NAMALWA (cell line): ENCODE measurements at regions not wholly inside any gene's neighbourhood (a gene's known extent, or its start where the extent isn't known, plus 50 kb on each side); places are given as distances from the start of the nearest gene placed in this dataset.

Source experiments
- DNase-seq: peaks from one replicate; pipeline ENCODE4 v3.0.0-alpha.2; 2015; ENCODE audit warnings: low spot score

DNA sequence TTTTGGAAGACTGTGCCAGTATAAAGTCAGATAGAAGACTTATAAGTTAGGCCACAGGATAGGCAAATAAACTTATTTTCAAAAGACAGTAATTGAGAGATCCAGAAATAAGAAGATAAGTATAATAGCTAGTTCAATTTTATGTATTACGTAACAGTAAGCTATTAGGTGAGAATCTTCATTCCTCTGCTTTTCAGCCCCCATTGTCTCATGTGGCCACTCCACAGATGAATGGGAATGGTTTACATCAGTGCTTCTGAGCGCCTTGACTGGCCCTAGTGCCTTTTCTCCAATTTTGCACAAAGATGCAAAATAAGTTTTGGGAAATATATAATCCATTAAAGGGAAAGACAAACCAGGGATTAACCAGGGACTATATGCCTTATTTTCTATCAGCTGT, 550.5 kb downstream of the MMUT start:
- no peak for DNase-seq

DNA sequence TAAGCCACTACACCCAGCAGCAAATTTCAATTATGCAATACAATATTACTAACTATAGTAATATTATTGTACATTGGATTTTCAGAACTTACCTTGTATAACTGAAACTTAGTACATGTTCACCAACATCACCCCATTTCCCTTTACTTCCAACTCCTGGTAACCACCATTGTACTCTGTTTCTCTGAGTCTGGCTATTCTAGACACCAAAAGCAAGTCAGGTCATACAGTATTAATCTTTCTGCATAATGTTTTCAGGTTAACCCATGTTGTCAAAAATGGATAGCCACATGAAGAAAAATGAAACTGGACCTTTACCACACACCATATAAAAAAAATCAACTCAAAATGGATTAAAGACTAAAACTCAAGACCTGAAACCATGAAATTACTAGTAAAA, 558.2 kb downstream of the MMUT start:
- DNase-seq = no peak

DNA sequence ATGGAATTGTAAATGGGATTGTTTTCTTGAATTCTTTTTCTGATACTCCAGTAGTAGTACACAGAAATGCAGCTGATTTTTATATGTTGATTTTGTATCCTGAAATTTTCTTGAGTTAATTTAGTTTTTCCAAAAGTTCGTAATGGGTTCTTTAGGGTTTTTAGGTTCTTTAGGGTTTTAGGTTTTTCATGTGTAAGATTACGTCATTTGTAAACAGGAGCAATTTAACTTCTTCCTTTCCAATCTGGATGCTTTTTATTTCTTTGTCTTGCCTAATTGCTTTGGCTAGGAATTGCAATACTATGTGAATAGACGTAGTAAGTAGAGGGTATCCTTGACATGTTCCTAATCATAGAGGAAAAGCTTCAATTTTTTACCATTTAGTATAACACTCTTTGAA, 568.6 kb downstream of the MMUT start:
- DNase-seq = no peak

DNA sequence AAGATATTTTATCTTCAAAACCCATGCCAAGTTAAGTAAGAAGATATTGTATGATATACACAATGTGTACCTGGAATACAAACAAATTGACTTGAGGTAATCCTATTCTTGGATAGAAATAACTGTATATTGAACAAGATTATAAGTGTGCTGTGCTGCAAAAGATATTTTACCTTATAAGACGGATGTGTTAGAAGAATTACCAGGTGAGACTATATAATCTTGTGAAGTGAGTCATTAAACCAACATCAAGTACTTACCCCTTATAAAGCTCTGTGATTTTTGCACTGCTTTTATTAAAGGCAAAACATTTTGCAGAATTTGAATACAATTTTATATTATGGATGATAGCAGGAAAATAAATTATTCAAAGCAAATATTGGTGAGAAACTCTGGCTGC, 570.0 kb downstream of the MMUT start:
- no peak for DNase-seq

DNA sequence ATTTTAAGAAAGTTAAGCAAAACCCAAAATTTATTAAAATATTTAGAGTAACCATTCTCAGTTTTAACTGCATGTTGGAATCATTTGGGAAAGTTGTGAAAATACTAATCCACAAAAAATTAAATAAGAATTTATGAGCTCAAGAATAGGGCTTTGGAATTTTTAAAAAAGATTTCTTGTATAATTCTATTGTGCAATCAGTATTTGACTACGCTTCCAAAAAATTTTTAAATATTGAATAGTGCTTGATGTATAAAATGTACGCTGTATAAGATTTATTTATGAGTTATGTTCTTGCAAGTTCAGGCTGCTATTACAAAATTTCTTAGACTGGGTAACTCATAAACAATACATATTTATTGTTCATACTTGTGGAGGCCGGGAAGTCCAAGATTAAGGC, 571.7 kb downstream of the MMUT start:
- DNase-seq = no peak

DNA sequence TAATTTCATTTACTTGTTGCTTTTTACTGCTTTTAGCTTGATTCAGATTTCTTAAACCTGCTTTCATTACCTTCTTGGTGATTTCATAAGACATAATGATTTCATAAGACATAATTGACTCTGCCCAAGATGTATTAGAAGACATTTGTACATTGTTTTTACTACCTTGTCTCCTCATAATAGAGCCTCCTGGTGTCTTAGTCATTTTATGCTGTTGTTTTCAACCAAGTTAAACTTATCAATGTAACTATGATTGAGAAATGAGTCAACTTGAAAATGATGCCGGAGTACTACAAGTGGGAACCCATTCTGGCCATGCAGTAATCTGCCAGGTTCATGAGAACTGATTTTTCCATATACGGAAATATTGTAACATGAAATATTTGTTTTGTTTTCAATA, 573.6 kb downstream of the MMUT start:
- DNase-seq = no peak

DNA sequence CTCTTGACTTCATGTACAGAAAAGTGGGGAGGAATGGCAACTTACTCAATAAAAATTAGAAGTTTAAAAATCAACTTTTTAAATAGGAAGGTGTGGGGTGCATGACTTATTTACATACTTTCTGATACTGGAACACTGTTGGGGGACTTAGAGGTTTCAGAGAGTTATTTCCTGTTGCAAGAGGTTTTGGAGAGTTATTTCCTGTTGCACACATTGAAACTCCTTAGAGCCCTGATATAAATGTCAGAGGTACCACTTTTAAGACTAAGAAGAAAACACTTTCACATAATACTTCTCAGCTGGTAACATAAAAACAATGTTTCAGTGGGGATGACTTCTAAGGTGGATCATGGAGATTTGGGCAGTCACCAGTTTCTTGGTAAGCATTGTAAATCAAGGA, 579.9 kb downstream of the MMUT start:
- DNase-seq = no peak

DNA sequence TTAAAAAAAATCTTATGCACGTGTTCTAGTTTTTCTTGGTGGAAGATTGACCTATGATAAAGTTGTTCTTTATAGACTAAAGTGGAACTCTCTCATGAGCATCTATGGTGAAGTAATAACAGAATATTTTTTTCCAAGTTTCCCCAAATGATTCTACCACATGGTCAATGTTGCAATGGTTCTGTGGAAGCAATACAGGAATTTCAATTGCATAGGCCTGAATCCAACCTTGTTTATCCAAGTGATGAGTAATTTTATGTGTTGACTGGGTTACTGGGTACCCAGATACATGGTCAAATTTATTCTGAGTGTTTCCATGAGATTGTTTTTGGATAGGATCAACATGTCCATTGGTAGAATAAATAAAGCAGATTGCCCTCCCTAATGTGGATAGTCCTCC, 581.5 kb downstream of the MMUT start:
- DNase-seq = no peak

DNA sequence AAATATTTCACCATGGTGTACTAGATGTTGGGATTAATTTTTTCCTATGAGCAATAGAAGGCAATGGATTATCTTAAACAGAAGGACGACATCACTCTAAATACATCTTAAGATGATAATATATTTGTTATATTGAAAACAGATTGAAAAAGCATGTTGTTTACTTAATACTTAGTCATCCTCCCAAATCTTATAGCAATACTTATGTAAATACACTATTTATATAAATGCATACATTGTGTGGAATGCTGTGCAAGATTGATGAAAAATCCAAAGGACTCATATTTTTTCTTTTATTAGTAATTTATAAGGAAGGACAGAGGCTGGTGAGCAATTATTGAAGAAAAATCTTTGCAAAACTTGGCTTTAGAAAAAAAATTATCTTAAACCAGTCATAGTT, 593.5 kb downstream of the MMUT start:
- no peak for DNase-seq

DNA sequence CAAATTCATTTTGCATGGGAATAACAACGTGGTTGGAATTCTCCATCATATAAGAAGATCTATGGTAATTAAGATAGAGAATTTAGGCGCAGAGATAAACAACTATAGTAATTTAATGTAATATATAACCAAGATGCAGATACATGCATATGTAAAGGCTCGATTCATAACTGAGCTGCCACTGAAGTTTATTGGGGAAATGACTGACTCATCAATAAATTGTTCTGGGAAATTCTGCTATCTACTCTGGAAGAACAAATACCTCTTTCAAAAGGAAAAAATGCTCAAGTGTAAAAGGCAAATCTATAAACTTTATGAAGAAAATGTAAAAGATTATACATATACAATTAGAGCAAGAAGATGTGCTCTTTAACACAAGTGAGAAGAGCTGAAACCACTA, 596.4 kb downstream of the MMUT start:
- no peak for DNase-seq

DNA sequence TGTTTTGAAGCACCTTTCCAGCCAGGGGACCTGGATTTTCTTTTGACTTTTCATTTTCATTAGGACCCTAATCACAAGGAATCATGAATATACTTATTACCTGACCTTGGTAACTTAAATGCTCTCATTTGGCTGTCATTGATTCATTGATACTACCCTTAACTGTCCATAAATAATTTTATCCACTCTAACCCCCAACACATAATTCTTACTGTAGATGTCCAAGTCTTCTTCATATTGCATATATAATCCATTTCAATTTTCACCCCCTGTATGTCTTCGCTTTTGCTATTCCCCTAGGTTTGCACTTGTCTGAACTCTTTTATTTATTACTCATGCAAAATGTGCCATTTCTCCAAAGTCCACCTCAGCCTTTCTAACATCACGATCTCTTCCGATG, 602.9 kb downstream of the MMUT start:
- no peak for DNase-seq

DNA sequence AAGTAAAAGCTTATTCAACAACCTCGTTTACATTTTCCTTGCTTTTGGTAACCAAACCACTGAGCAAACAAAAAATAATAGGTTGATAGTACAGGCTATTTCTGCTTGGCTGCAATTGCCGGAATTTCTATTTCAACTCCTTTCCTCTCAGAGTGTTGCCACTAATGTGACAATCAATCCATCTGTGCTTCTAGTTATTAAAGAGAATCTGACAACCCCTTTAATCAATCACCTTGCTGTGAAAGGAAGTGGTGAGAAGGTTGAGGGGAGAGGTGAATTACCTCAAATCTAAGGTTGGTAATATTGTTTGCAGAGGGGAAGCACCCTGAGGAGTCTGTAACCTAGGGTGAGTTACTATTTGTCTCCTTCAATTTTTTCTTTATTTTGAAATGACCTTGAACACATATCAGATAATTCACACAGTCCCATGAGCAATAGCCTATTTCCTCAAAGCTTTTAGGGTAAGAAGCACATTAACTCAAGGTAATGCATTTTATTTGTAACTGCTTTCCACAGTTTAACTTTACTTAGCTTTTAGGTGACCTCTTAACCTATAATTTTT, 603.4 kb downstream of the MMUT start:
- DNase-seq = no peak

DNA sequence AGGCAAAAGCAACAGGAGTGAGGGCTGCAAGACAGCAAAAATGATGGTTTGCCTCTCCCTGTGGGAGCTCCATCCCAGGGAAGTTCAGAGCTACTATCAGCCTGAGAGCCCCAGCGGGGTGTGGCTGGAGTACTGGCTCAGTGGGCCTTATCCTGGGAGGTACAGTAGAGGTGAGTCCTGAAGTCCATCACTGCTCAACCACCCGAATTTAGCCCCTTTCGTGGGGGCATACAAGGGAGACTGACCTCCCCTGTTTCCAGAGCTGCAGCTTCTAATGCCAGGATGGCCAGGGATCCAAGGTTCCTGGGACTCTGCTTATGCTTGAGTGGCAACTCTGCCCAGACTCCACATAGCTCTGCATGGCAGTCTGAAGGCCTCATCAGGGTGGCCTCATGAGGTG, 617.8 kb downstream of the MMUT start:
- DNase-seq = no peak

DNA sequence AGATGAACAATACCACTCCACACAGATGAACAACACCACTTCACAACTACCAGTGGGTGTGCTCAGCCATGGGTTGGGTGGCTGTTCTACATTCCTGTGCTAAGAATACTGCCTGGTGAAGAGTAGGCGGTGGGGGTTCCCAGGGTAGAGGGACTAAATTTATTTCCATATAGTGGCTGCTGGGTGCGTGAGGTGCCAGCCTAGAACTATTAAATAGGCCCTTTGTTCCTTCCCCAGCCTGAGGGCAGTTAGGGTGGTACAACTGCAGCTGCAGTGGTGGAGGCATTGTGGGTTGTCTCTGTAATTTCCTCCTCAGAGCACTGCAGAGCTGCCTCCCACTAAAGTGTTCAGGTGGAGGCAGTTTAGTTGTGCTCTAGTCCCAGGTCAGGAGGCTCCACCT, 618.4 kb downstream of the MMUT start:
- no peak for DNase-seq

DNA sequence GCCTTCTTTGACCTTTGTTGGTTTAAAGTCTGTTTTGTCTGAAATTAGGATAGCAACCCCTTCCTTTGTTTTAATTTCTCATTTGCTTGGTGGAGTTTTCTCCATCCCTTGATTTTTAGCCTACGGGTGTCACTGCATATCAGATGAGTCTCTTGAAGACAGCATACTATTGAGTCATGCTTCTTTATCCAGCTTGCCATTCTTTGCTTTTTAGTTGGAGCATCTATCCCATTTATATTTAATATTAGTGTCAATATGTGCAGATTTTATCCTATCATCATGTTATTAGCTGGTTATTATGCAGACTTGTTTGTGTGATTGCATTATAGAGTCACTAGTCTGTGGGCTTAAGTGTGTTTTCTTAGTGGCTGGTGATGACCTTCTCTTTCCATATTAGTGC, 622.2 kb downstream of the MMUT start:
- DNase-seq = no peak

DNA sequence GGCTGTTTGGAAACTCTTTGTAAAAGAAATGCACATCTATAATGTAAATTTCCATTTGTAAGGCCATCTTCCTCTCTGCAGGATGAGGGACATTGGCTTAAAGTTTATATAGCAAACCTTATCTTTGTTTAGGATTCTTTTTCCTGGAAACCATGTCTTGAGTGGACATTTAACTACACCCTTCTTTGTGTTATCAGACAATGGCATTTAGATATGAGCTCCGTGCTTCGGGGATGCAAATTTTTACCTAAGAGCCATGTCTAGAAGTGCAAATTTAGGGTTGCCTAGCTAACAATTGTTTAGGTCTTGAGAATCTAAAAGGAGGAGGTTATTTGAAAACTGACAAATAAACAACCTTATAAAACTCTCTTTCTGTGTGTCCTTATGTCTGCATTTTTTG, 623.8 kb downstream of the MMUT start:
- DNase-seq = no peak

DNA sequence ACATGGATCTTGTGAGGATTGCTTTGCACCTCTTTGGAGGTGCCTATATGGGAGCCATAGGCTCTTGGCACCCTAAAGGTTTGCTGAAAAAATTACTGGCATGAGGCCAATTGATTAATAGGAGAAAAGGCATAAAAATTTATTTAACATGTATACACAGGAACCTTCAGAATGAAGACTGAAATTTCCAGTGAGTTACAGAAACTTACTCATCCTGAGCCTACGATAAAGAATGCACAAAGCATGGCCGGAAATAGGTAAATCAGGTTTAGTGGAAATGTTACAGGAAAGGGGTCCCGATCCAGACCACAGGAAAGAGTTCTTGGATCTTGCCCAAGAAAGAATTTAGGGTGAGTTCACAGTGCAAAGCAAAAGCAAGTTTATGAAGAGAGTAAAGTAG, 625.3 kb downstream of the MMUT start:
- no peak for DNase-seq

DNA sequence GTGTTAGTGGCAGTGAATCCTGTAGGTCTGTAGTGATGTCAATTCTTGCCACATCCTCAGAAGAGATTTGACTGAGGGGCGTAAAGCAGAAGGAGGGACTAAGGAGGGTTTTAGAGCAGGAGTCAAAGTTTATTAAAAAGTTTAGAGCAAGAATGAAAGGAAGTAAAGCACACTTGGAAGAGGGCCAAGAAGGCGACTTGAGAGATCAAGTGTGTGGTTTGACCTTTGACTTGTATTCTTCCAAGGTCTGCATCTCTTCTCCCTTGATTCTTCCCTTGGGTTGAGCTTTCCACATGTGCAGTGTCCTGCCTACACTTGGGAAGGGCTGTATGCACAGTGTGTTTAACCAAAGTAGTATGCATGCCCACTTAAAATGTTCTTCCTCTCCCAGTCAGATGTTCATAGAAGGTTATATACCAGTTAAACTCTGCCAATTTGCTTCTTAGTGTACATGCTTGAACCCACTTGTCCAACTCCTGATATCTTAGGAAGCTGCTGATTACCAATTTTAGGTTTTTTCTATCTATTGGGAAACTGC, 627.6 kb downstream of the MMUT start:
- DNase-seq = no peak

DNA sequence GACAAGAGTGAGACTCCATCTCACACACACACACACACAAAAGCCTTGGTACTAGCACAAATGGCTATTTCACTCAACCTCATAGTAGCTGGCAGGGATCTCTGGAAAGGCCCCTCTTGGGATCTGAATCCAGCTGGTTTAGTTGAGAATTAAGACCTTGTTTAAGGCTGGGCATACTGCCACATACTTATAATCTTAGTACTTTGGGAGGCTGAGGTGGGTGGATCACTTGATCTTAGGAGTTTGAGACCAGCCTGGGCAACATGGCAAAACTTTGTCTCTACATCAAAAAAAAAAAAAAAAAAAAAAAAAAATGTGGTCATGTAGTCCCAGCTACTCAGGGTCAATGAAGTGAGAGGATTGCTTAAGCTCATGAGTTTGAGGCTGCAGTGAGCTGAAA, 628.3 kb downstream of the MMUT start:
- no peak for DNase-seq

DNA sequence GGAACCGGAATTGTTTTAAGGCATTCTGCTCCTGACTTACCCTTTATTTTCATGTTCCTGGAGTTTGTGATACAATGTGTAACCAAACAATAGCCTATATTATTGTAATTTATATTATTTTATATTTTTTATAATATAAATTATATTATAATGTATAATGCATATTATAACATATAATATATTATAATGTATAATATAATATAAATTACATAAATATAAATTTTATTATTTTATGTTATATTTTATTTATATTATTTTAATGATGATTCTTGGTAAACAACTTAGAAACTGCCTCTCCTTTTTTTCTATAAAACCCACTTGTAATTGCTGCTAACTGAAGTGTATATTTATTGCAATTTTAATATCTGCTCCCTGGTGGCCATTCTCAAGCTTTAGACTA, 629.1 kb downstream of the MMUT start:
- no peak for DNase-seq

DNA sequence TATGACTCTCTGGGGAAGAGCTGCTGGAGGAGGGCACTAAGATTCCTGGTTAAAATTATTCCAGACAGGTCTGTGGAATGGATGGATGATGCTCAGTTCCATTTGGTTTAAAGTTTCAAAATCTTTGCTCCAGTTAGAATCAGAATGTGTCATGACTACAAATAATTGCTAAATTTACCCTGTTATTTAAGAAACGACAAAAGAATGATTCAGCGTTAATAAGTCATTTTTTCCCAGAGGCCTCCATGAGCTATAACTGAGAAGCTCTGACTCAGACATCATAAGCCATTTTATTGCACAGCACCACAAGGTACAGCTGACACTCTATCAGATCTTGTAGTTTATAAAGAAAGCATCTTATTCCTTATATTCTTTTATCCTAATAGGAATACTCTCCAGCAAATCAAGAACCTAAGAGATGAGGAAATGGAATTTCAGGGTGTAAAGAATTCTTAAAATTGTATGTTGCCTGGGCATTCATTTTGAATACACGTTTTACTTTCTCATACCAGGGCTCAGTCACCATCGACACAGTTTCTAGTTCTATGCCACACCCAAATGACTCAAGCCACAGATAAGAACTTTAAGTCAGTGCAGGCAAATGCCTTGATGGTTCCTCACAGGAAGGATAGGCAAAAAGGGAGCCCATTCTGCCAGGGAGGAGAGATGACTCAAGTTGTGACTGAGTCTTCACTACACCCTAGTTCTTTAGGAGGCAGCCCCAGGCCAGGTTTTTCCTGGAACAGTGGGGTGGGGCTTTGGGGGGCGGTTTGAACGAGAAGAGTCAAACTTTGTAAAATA, 636.0 kb downstream of the MMUT start:
- DNase-seq = no peak

DNA sequence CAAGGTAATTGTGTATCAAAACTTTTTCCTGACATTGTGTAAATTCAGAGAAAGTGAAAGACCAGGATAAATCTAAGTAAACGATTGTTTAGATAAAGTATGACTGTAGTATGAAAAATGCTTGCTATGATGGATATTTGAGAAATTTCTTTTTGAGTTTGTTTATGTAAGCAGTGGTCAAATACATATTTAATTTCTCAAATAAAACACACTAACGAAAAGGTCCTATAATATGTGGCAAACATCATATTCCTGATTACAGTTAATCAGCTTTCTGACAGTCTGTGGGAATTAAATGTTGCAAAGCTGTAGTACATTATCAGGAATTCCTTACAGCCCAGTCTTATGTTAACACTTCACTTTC, 636.9 kb downstream of the MMUT start:
- DNase-seq = no peak

DNA sequence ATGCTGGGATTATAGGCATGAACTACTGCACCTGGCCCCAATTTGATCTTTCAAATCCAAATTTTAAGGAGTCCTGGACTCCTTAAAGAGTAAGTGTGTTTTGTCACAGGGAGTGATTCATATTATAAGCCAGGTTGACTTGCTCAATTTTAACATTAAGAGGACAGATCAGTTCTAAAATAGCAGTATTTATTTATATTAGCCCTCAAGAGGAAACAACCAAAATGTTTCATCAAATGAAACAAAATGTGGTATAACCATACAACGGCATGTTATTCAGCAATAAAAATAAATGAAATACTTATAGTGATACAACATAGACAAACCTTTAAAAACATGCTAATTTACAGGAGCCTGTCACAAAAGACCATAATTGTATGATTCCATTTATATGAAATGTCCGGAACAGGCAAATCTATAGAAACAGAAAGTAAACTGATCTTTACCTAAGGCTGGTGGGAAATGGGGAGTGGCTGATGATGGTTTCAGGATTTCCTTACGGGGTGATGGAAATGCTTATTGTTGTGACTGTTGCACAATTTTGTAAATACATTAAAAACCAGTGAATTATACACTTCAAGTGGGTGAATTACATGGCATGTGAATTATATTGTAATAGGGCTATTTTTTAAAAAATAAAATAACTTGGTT, 637.4 kb downstream of the MMUT start:
- DNase-seq = no peak

DNA sequence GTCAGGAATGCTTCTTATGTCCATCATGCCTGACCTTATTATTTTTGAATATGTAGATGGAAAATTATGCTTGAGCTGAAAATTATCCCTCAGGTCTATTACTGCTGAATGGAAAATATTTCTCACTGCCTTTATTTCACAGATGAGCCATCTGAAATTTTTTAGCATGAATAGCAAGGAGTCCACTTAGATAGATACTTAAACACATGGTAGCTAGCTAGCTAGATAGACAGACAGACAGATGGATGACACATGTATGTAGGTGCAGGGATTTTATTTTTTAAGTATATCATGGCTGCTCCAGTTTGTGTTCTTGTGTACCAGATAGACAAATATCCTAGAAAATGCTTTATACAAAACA, 645.0 kb downstream of the MMUT start:
- no peak for DNase-seq
